HL-60 (cell line): ENCODE measurements at regions not wholly inside any gene's neighbourhood (a gene's known extent, or its start where the extent isn't known, plus 50 kb on each side); places are given as distances from the start of the nearest gene placed in this dataset.

Source experiments
- DNase-seq, 2 experiments: peaks; one replicate each; pipeline ENCODE4 v3.0.0-alpha.2; 2010 to 2020; ENCODE audit warnings: low read depth in 1 of 2, low spot score in 1 of 2
- H3K27ac ChIP-seq: fragments of 250-450 bp; sonication (Bioruptor Pico); replicated peaks from 2 replicates; pipeline ENCODE4 v1.5.1; 2020; ENCODE audit warnings: mild to moderate bottlenecking, moderate library complexity
- H3K27me3 ChIP-seq: fragments of 250-450 bp; sonication (Bioruptor Pico); 2 replicates; pipeline ENCODE4 v1.5.1; 2021; ENCODE audit warnings: mild to moderate bottlenecking, moderate library complexity; ENCODE audit not compliant: insufficient read depth, poor library complexity, severe bottlenecking
- H3K4me3 ChIP-seq: replicated peaks from 2 replicates; pipeline ENCODE4 v1.5.1; 2011; ENCODE audit warnings: mild to moderate bottlenecking, control low read depth, low read length; ENCODE audit not compliant: insufficient read depth
- CTCF ChIP-seq: IDR thresholded peaks from one replicate; pipeline ENCODE4 v1.5.1; 2011; ENCODE audit warnings: low read length, control low read depth, inconsistent platforms; ENCODE audit not compliant: insufficient read depth
- GABPA ChIP-seq: IDR thresholded peaks from 2 replicates; pipeline ENCODE4 v1.6.1; 2012; ENCODE audit warnings: low read depth
- POLR2AphosphoS5 ChIP-seq: IDR thresholded peaks from 2 replicates; pipeline ENCODE4 v1.6.1; 2012; ENCODE audit warnings: low read depth
- REST ChIP-seq: IDR thresholded peaks from 2 replicates; pipeline ENCODE4 v1.6.1; 2012; ENCODE audit warnings: low read depth; ENCODE audit not compliant: insufficient replicate concordance
- SPI1 ChIP-seq: IDR thresholded peaks from 2 replicates; pipeline ENCODE4 v1.6.1; 2012; ENCODE audit warnings: low read depth, mild to moderate bottlenecking, borderline replicate concordance

DNA sequence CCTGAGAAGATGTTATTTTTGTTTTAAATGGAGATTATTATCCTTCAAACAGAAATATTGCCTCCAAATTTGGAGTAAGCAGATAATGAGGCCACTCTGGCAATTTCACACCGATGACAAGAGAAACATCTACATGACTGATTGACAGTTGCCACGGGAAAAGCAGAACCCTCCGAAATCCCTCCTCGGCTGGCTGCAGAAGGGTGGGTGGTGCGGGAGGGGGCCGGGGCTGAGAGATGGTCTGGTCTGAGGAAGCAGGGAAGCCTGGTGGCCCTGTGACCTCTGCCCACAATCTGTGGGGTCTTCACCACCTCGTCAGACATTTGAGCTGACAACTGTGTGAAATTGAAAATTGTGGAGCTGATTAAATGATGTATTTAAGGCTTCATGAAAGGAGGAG is 503.2 kb downstream of the MN1 start:
- no peak overlapping the region for H3K4me3 ChIP-seq
- H3K27me3 ChIP-seq, result peaks cover 14% of the 10 kb centered on the region
- DNase-seq, result no peak
- H3K27ac ChIP-seq, result no peak overlapping the region
- TF ChIP-seq CTCF (no peak), POLR2AphosphoS5 (no peak), GABPA (no peak), SPI1 (no peak), REST (no peak)

GRCh38 chr22:27298742-27299141 is 502.8 kb downstream of the MN1 start:
- Histone ChIP-seq H3K27me3 (peaks cover 14% of the 10 kb centered on the region), H3K27ac (no peak overlapping the region), H3K4me3 (no peak overlapping the region)
- no peak for TF ChIP-seq GABPA
- TF ChIP-seq REST, result no peak
- no peak for TF ChIP-seq POLR2AphosphoS5
- no peak for TF ChIP-seq CTCF
- DNase-seq, result no peak

- TF ChIP-seq REST, result no peak
- no peak for TF ChIP-seq GABPA
- TF ChIP-seq SPI1, result no peak
- no peak for TF ChIP-seq CTCF
- no peak for DNase-seq
- peaks cover 14% of the 10 kb centered on the region for H3K27me3 ChIP-seq
- no peak overlapping the region for H3K4me3 ChIP-seq
- H3K27ac ChIP-seq, result no peak overlapping the region
Measured at GRCh38 chr22:27299181-27300085, 502.1 kb downstream of the MN1 start.
